HG03108 (cell line): ENCODE measurements at regions not wholly inside any gene's neighbourhood (a gene's known extent, or its start where the extent isn't known, plus 50 kb on each side); places are given as distances from the start of the nearest gene placed in this dataset.

Experiments
- ATAC-seq: cut with Tn5 transposase; IDR thresholded peaks from one replicate; pipeline ENCODE4 v1.9.1; 2021; ENCODE audit warnings: moderate library complexity; ENCODE audit not compliant: unreplicated experiment

DNA sequence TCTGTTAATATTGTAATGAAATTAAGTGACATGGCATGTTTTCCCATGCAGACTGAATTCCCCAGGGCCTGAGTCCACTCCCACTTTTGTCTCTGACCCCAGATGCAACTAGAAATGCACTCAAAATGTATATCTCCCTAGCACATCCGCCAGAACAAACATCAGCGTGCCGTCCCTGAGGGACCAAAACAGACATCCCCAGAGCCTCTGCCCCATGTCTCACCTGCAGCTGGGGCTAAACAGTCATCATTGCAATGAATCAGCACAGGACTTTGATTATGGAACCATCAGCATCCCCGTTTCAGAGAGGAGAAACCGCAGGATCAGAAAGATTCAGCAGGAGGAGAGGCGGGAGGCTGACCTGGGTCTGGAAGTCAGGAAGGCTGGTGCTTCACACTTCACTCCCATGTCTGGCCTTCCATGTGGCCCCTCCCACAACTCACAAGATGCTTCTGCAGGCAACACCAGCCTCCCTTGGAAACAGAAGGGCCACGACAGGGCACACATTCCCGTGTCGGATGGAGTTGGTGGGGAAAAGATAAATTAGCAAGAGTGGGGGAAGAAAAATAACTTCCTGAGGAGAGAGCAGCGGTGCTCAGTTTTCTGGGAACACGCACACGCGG lies 130.6 kb upstream of the VSTM2B start:
- ATAC-seq, result no peak

GRCh38 chr19:29395734-29396414 lies 129.9 kb upstream of the VSTM2B start:
- no peak for ATAC-seq

DNA sequence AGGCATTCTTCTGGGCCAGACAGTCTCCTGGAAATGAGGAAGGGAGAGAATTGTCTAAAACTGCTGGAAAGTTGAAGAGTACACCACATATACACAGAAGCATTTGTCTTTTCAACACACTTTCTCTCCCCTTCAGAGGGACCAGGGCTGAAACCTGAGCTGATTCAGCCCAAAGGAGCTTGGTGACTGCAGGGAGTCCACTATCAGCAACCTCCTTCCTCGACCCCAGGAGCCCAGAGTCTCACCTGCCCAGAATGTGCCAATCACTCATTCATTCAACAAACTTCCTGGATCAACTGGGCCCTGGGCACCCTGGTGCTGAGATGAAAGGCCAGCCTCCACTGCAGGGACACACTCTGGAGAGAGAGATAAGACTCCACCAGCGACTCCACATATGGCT lies 128.9 kb upstream of the VSTM2B start:
- ATAC-seq, result no peak

- ATAC-seq, result no peak
These were observed 128.0 kb upstream of the VSTM2B start for GRCh38 chr19:29397748-29398147.

- ATAC-seq, result no peak
These were observed 126.0 kb upstream of the VSTM2B start for GRCh38 chr19:29399804-29400203.

GRCh38 chr19:29400917-29401711 lies 124.7 kb upstream of the VSTM2B start:
- ATAC-seq, result no peak

DNA sequence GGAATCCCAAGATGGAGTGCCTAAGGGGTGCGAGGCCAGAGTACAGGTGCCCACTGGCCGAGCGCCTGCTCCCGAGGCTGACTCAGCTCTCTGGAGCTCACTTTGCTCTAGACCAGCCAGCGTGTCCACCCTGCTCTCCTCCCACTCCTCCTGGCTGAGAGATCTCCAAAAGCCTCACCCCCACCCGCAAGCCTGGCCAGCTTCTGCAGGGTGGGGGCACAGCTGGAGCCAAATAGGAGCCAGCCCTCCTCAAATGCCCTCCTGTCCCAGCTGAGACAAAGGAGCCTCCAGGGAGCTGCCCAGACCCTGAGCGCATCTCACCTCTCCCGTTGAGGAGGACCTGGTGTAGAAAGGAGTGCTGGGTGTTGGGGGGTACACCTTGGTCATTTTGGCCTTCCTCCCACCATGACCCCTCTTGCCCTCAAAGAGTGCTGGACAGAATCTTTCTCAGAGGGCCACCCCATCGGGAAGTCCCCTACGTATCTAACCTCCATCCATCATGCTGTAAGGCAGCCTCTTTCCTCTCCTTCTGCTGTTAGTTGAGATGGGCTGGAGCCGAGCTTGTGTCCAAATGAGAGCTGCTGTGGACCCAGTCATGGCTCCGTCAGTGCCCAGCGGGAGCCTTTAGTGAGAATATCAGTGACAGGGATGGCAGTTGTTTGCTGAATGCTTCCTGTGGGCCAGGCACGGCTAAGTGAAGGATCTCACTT lies 123.9 kb upstream of the VSTM2B start:
- no peak for ATAC-seq

- ATAC-seq, result no peak
These were observed 123.2 kb upstream of the VSTM2B start for GRCh38 chr19:29402563-29402962.

DNA sequence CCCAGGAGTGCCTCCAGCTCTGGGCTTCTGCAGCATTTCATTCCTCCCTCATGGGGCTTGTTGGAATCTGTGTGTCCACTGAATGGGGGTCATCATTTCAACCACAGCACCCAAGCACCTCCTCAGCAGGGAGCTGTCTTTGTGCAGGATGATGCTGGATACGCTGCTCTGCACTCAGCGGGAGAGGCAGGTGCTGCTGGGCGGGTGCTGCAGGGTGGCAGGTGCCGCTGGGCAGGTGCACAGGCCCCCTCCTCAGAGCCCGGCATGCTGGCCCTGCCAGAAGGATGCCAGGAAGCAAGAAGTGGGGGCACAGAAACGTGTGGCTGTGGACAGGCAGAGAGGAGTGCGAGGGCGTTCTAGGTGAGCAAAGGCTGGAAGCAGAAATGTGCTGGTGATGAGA lies 121.8 kb upstream of the VSTM2B start:
- ATAC-seq, result no peak

DNA sequence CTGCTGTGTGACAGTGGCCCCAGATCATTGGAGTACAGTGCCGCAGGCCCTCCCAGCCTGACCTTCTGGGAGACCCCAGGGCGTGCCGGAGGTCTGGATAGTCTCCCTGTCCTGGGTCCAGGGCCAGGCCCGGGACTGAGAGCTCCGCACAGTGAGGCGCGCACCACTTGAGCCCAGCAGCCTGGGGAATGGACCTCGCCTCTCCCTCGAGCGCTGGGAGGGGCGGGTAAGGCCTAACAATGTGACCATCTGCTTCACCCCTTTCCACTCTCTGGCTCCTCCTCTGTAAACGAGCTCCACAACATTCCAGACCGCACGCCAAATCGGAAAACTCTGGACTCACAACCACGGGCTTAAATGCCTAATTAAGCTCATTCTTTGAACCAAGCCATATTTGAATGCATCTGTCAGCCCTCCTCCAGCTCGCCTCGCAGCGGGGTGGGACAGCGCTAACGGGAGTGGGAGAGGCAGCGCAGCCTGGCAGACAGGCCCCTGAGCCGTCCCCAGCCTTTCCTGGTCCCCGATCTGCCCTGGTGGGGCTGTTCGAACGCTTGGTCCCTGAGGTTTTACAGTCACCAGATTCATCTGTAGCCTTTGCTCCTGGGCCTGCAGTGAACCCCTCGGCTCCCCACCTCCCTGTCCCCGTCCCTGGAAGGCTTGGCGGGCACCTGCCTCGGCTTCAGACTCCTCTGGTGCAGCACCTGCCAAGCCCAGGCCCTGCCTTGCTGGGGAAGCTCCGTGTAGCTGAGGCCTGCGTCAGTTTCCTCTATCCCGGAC lies 120.7 kb upstream of the VSTM2B start:
- no peak for ATAC-seq

- ATAC-seq, result no peak
These were observed 120.1 kb upstream of the VSTM2B start for GRCh38 chr19:29405728-29405995.

DNA sequence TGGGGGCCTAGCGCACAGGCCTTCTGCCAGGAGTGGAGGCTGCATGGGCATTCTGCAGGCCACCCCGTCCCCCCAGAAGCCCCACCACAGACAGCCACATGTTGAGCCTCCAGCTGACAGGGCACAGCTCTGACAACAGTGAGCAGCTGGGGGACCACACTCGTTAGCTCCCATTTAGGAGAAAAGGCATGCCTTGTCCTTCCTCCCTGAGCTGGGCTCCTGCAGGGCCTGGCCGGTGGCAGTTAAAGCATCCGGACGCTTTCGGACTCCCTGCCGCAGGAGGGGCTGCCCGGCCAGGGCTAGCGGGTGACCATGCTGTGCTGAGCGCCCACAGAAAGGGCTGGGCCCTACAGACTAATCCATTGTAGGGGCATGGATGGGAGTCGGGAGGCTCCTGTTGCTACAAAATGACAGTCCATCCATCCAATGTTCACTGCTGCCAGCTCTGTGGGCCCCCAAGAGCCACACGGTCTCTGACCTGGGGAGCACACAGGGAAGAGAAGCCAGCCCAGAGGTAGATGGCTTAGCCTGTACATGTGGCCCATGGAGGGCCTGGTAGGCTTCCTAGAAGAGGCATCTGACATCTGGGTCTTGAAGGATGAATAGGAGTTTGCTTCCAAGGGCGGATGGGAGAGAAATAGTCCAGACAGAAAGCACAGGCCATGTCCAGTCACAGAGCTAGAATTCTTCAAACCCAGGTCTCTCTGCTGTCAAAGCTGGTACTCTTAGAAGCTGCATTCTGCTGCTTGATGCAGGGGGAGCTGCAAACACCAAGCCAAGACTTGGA lies 116.5 kb upstream of the VSTM2B start:
- no peak for ATAC-seq

DNA sequence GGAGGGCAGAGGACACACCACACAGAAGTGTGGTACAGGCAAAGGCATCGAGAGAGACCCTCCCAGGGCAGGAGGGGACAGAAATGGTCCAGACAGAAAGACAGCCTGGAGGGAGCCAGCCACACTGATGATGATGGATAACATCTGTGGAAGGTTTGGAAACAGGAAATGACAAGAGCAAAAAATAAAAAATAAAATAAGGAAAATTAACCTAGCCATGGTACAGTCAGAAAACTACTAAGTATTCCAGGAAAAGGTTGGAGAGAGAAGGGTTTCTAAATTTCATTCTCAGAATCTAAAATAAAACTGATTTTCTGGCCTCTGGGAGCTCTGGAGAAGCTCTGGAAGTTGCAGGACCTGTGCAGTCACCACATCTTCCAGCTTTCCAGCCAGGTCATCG lies 115.2 kb upstream of the VSTM2B start:
- ATAC-seq, result no peak

DNA sequence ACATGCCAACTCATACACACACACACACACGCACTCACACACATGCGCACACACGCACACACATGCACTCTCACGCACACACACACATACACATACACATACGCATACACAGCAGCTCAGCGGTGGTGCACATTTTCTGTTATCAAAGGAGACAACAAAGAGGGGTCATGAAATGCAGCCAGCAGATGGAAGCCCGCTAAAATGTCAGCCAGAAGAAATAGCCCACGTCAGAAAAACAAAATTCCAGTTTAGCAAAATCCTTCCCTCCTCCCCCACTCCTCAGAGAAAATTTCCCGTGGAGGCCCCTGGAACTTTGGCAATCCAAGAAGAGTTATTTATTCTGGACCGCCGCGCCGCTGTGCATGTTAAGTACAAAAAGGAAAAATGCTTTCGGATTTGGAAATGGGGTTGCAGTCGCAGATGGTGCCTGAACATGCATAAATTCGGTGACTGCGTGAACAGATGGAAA lies 114.6 kb upstream of the VSTM2B start:
- ATAC-seq, result no peak

GRCh38 chr19:29413435-29413834 lies 112.4 kb upstream of the VSTM2B start:
- no peak for ATAC-seq

GRCh38 chr19:29415507-29415906 lies 110.3 kb upstream of the VSTM2B start:
- no peak for ATAC-seq

DNA sequence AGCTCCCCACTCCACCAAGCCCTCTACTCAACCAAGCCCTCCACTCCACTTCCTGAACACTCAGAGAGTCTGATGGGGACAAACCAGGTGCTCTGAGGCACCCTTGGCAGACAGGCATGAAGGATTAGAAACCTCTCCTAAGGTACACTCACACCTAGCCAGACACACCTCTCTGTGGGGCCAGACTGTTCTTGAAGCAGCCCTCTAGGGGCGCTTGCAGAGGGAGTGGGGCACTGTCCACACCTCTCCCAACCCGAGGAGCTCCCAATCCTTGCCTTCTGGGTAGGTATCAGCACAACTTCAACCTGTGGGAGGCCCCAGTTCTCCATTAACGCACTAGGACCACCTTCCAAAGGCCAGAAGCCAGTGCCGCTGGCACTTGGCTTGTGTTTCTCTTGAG lies 108.7 kb upstream of the VSTM2B start:
- no peak for ATAC-seq

GRCh38 chr19:29418201-29418600 lies 107.6 kb upstream of the VSTM2B start:
- ATAC-seq, result no peak

GRCh38 chr19:29420065-29420464 lies 105.7 kb upstream of the VSTM2B start:
- no peak for ATAC-seq
